ENCODE measurements at regions not wholly inside any gene's neighbourhood (a gene's known extent, or its start where the extent isn't known, plus 50 kb on each side); places are given as distances from the start of the nearest gene placed in this dataset.

DNA sequence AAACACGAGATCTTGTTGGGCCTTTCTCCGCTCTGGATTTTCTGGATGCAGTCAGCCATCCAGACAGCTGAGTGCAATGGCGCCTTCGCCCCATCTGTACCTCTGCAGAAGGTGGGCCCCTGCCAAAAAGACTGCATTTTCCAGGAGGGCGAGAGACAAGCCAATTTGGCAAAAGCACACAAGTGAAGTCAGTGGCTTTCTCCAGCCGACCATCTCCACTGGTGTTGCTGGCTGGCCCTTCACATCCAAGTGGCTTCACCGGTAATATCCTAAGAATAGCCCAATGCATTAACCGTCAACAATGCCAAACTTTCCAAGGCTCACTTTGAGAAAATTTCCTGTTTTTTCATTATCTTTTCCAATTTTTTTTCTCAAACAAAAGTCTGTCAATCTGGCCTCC is 96.2 kb upstream of the MXRA5 start:
- TF ChIP-seq CTCF (IDR thresholded peaks at IDR 0.05) (no peak), POLR2A (IDR thresholded peaks at IDR 0.05) (no peak)

Data from body of pancreas (tissue), 4 donors.